Loucy (cell line): ENCODE measurements at regions not wholly inside any gene's neighbourhood (a gene's known extent, or its start where the extent isn't known, plus 50 kb on each side); places are given as distances from the start of the nearest gene placed in this dataset.

Source experiments
- H2AFZ ChIP-seq: fragments of 200-600 bp; sonication (generic); 2 replicates; pipeline ENCODE4 v1.6.0; 2016; ENCODE audit warnings: antibody characterized with exemption, mild to moderate bottlenecking, low read length, moderate library complexity
- H3F3A ChIP-seq: fragments of 200-600 bp; 2 replicates; pipeline ENCODE4 v1.6.0; 2016; ENCODE audit warnings: antibody characterized with exemption, low read depth, mild to moderate bottlenecking
- H3K27me3 ChIP-seq: fragments of 200-600 bp; sonication (generic); 2 replicates; pipeline ENCODE4 v1.6.1; 2014; ENCODE audit warnings: low read length, mild to moderate bottlenecking; ENCODE audit not compliant: insufficient read depth, poor library complexity, severe bottlenecking
- H3K36me3 ChIP-seq: fragments of 200-600 bp; sonication (generic); 2 replicates; pipeline ENCODE4 v1.6.1; 2016; ENCODE audit warnings: low read length; ENCODE audit not compliant: insufficient read depth
- H3K4me1 ChIP-seq: fragments of 200-600 bp; sonication (generic); 2 replicates; pipeline ENCODE4 v1.5.1; 2014; ENCODE audit warnings: low read length, mild to moderate bottlenecking; ENCODE audit not compliant: insufficient read depth, poor library complexity, severe bottlenecking
- H3K4me2 ChIP-seq: fragments of 200-600 bp; sonication (generic); 2 replicates; pipeline ENCODE4 v1.6.0; 2014; ENCODE audit warnings: antibody characterized with exemption, low read length, low read depth, mild to moderate bottlenecking; ENCODE audit not compliant: poor library complexity, severe bottlenecking
- H3K4me3 ChIP-seq: fragments of 200-600 bp; sonication (generic); 2 replicates; pipeline ENCODE4 v1.5.1; 2014; ENCODE audit warnings: low read length, mild to moderate bottlenecking, mixed read lengths; ENCODE audit not compliant: poor library complexity, severe bottlenecking
- H3K79me2 ChIP-seq: fragments of 200-600 bp; sonication (generic); 2 replicates; pipeline ENCODE4 v1.6.1; 2014; ENCODE audit warnings: low read length; ENCODE audit not compliant: insufficient read depth
- H3K9ac ChIP-seq: fragments of 200-600 bp; sonication (generic); 2 replicates; pipeline ENCODE4 v1.6.0; 2014; ENCODE audit warnings: mild to moderate bottlenecking, low read depth, low read length, moderate library complexity; ENCODE audit not compliant: poor library complexity, severe bottlenecking
- H3K9me2 ChIP-seq: fragments of 200-600 bp; sonication (generic); replicated peaks from 2 replicates; pipeline ENCODE4 v1.6.1; 2016; ENCODE audit warnings: low read depth, low read length, mixed read lengths
- H3K9me3 ChIP-seq: fragments of 200-600 bp; sonication (generic); 2 replicates; pipeline ENCODE4 v1.6.1; 2014; ENCODE audit warnings: mild to moderate bottlenecking, antibody characterized with exemption, low read length, low read depth; ENCODE audit not compliant: insufficient read depth
- H4K20me1 ChIP-seq: fragments of 200-600 bp; sonication (generic); 2 replicates; pipeline ENCODE4 v1.6.0; 2014; ENCODE audit warnings: antibody characterized with exemption, low read length, mild to moderate bottlenecking; ENCODE audit not compliant: insufficient read depth, poor library complexity, severe bottlenecking
- EZH2phosphoT487 ChIP-seq: fragments of 200-600 bp; IDR thresholded peaks from 2 replicates; pipeline ENCODE4 v1.6.1; 2018; ENCODE audit warnings: antibody characterized with exemption, mild to moderate bottlenecking, moderate library complexity, borderline replicate concordance
- TF ChIP-seq, protein P1 (sequence below): fragments of 200-600 bp; sonication (generic); conservative IDR thresholded peaks from 2 replicates; pipeline ENCODE4 v1.5.1; 2014; ENCODE audit warnings: mild to moderate bottlenecking, antibody characterized with exemption, low read length

GRCh38 chr17:77373299-77374169 is 232.8 kb downstream of the SEC14L1 start:
- H3F3A ChIP-seq, result no peaks in the 10 kb centered on the region
- H3K9ac ChIP-seq, result peak overlapping the region; percentile 98
- H3K9me3 ChIP-seq, result no peaks in the 10 kb centered on the region
- TF ChIP-seq, protein P1, sequence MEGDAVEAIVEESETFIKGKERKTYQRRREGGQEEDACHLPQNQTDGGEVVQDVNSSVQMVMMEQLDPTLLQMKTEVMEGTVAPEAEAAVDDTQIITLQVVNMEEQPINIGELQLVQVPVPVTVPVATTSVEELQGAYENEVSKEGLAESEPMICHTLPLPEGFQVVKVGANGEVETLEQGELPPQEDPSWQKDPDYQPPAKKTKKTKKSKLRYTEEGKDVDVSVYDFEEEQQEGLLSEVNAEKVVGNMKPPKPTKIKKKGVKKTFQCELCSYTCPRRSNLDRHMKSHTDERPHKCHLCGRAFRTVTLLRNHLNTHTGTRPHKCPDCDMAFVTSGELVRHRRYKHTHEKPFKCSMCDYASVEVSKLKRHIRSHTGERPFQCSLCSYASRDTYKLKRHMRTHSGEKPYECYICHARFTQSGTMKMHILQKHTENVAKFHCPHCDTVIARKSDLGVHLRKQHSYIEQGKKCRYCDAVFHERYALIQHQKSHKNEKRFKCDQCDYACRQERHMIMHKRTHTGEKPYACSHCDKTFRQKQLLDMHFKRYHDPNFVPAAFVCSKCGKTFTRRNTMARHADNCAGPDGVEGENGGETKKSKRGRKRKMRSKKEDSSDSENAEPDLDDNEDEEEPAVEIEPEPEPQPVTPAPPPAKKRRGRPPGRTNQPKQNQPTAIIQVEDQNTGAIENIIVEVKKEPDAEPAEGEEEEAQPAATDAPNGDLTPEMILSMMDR, result no peak
- no peak for TF ChIP-seq EZH2phosphoT487
- H2AFZ ChIP-seq, result no peak overlapping the region
- no peaks in the 10 kb centered on the region for H3K36me3 ChIP-seq
- H3K4me2 ChIP-seq, result peak overlapping the region; percentile 97
- H3K4me1 ChIP-seq, result peaks cover 63% of the 10 kb centered on the region
- H3K9me2 ChIP-seq, result no peaks in the 10 kb centered on the region
- H3K79me2 ChIP-seq, result peaks cover 82% of the 10 kb centered on the region
- peak overlapping the region; percentile 100 for H3K4me3 ChIP-seq
- H3K27me3 ChIP-seq, result peaks cover 5% of the 10 kb centered on the region
- H4K20me1 ChIP-seq, result peaks cover 36% of the 10 kb centered on the region

DNA sequence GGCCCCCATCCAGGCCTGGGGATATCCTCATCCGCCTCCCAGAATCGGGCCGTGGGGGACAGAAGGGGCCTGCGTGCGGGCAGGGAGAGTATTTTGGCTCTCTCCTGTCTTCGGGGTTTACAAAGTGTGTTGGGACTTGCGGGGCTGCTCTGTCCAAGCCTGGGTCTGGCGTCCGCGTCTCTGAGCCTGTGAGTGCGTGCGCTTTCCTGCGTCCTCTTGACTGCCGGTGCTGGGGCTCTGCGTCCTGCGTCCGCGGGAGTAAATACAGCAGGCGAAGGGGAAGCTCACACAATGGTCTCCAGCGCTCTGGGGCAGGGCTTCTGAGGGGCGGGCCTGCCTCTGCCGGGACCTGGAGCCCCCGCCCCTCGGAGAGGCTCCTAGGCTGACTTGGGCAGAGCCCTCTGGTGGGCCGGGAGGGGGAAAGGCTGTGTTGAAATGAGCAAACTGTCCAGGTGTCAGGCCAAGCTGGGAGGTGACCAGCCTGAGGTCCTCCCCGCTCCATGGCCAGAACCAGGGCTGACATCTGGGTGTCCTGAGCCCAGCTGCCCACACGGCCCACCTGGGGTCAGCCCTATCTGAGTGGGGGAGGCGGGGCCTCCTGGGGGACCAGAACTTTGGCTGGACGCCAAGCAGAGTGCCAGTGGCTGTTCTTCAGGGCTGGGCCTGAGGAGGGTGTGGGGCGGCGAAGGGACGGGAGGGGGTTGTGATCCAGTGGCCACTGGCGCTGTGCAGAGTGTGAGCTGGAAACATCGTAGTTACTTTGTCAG is 233.6 kb downstream of the SEC14L1 start:
- Histone ChIP-seq H3K9me3 (no peaks in the 10 kb centered on the region), H3K27me3 (peaks cover 5% of the 10 kb centered on the region), H3K79me2 (peaks cover 90% of the 10 kb centered on the region), H3K36me3 (peaks cover 3% of the 10 kb centered on the region; the same call in 1 of the 2 replicates), H3F3A (no peaks in the 10 kb centered on the region), H3K4me1 (peaks cover 71% of the 10 kb centered on the region), H3K4me2 (peak overlapping the region; percentile 97), H4K20me1 (peaks cover 42% of the 10 kb centered on the region), H3K4me3 (peak overlapping the region; percentile 100), H2AFZ (no peak overlapping the region), H3K9ac (peak overlapping the region; percentile 98), H3K9me2 (no peaks in the 10 kb centered on the region)
- TF ChIP-seq, protein P1, result peak; percentile 57
- no peak for TF ChIP-seq EZH2phosphoT487

- H2AFZ ChIP-seq, result no peak overlapping the region
- H3K4me2 ChIP-seq, result peak overlapping the region; percentile 97
- H3K9me3 ChIP-seq, result no peaks in the 10 kb centered on the region
- TF ChIP-seq, protein P1, result no peak
- no peak for TF ChIP-seq EZH2phosphoT487
- peaks cover 5% of the 10 kb centered on the region for H3K27me3 ChIP-seq
- H3K4me3 ChIP-seq, result peak overlapping the region; percentile 100
- peak overlapping the region; percentile 98 for H3K9ac ChIP-seq
- H3K4me1 ChIP-seq, result peaks cover 72% of the 10 kb centered on the region
- H3K9me2 ChIP-seq, result no peaks in the 10 kb centered on the region
- peaks cover 42% of the 10 kb centered on the region for H4K20me1 ChIP-seq
- H3F3A ChIP-seq, result no peaks in the 10 kb centered on the region
- H3K79me2 ChIP-seq, result peaks cover 93% of the 10 kb centered on the region
- H3K36me3 ChIP-seq, result peaks cover 3% of the 10 kb centered on the region; the same call in 1 of the 2 replicates
These were observed 234.5 kb downstream of the SEC14L1 start for GRCh38 chr17:77375108-77375916.
